Astrocyte (in vitro differentiated cells and primary cell): ENCODE measurements at regions not wholly inside any gene's neighbourhood (a gene's known extent, or its start where the extent isn't known, plus 50 kb on each side); places are given as distances from the start of the nearest gene placed in this dataset.

Source experiments
- DNase-seq: peaks from one replicate; pipeline ENCODE4 v3.0.0-alpha.2; 2010; ENCODE audit warnings: low read depth
- FAIRE-seq: peaks from 2 replicates; lab custom pipeline; 2011; peaks lifted over from hg19 to GRCh38; lab: Jason Lieb, UNC
- H2AFZ ChIP-seq: 2 replicates; pipeline ENCODE4 v1.6.0; 2012; ENCODE audit warnings: low read depth, low read length, inconsistent platforms
- H3K27ac ChIP-seq: 2 replicates; pipeline ENCODE4 v1.5.1; 2011; ENCODE audit warnings: low read depth, low read length, inconsistent platforms
- H3K27me3 ChIP-seq: 2 replicates; pipeline ENCODE4 v1.6.0; 2011; ENCODE audit warnings: low read length, inconsistent platforms; ENCODE audit not compliant: insufficient read depth
- H3K36me3 ChIP-seq: 2 replicates; pipeline ENCODE4 v1.5.1; 2011; ENCODE audit warnings: low read length, inconsistent platforms; ENCODE audit not compliant: insufficient read depth
- H3K4me1 ChIP-seq: 2 replicates; pipeline ENCODE4 v1.5.1; 2011; ENCODE audit warnings: low read length, inconsistent platforms; ENCODE audit not compliant: insufficient read depth
- H3K4me2 ChIP-seq: 2 replicates; pipeline ENCODE4 v1.6.0; 2012; ENCODE audit warnings: low read length, inconsistent platforms
- H3K4me3 ChIP-seq: 2 replicates; pipeline ENCODE4 v1.5.1; 2011; ENCODE audit warnings: low read depth, mild to moderate bottlenecking, low read length, inconsistent platforms; ENCODE audit not compliant: insufficient read depth
- H3K79me2 ChIP-seq: 2 replicates; pipeline ENCODE4 v1.6.0; 2012; ENCODE audit warnings: mild to moderate bottlenecking, low read length, inconsistent platforms; ENCODE audit not compliant: insufficient read depth
- H3K9ac ChIP-seq: 2 replicates; pipeline ENCODE4 v1.6.0; 2012; ENCODE audit warnings: mild to moderate bottlenecking, low read length, inconsistent platforms
- H3K9me3 ChIP-seq: 2 replicates; pipeline ENCODE4 v1.5.1; 2012; ENCODE audit warnings: low read depth, mild to moderate bottlenecking, low read length, inconsistent platforms; ENCODE audit not compliant: insufficient read depth
- H4K20me1 ChIP-seq: 2 replicates; pipeline ENCODE4 v1.6.0; 2012; ENCODE audit warnings: low read length, inconsistent platforms; ENCODE audit not compliant: insufficient read depth
- H3K27ac Mint-ChIP-seq: one replicate; pipeline ENCODE4 v1.8.0; 2021; ENCODE audit warnings: mild to moderate bottlenecking, mixed read lengths; ENCODE audit not compliant: unreplicated experiment
- H3K27me3 Mint-ChIP-seq: one replicate; pipeline ENCODE4 v1.8.0; 2021; ENCODE audit warnings: low read depth, mixed read lengths; ENCODE audit not compliant: unreplicated experiment
- H3K36me3 Mint-ChIP-seq: one replicate; pipeline ENCODE4 v1.8.0; 2021; ENCODE audit warnings: low read depth, mixed read lengths; ENCODE audit not compliant: unreplicated experiment
- H3K4me1 Mint-ChIP-seq: one replicate; pipeline ENCODE4 v1.8.0; 2021; ENCODE audit warnings: low read depth, mixed read lengths; ENCODE audit not compliant: unreplicated experiment
- H3K4me3 Mint-ChIP-seq: one replicate; pipeline ENCODE4 v1.8.0; 2021; ENCODE audit warnings: mild to moderate bottlenecking, moderate library complexity, mixed read lengths; ENCODE audit not compliant: unreplicated experiment
- H3K9me3 Mint-ChIP-seq: one replicate; pipeline ENCODE4 v1.8.0; 2021; ENCODE audit warnings: mild to moderate bottlenecking, mixed read lengths; ENCODE audit not compliant: unreplicated experiment
- CTCF ChIP-seq: IDR thresholded peaks from 2 replicates; pipeline ENCODE4 v1.5.1; 2011; ENCODE audit warnings: low read depth, mild to moderate bottlenecking, inconsistent platforms, low read length, moderate library complexity; ENCODE audit not compliant: insufficient read depth
- EZH2 ChIP-seq: IDR thresholded peaks from 2 replicates; pipeline ENCODE4 v1.6.1; 2012; ENCODE audit warnings: mild to moderate bottlenecking, low read length, inconsistent platforms; ENCODE audit not compliant: insufficient read depth

DNA sequence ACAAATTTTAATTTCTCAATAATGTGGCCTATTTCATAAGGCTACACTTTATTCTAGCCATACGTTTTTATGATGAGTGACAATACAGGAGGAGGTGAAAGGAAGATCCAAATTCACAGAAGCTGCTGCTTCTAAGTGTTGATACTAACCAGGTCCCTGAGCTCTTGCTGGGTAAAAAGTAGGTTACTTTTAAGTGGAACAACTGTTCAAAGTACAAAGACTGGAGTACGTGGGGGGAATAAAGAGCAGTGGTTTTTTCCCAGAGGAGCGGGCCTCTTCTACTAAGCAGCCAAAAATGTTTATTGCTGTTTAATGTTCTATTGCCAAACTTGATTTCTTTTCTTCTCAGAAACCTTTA lies 301.8 kb downstream of the AEBP2 start:
- H3K9me3 ChIP-seq: no peaks in the 10 kb centered on the region
- H3K36me3 Mint-ChIP-seq: no peaks in the 10 kb centered on the region
- DNase-seq: no peak
- no peak overlapping the region for H3K27ac Mint-ChIP-seq
- H3K27ac ChIP-seq: no peak overlapping the region
- H3K4me2 ChIP-seq: no peak overlapping the region
- no peaks in the 10 kb centered on the region for H3K27me3 ChIP-seq
- H3K9me3 Mint-ChIP-seq: no peaks in the 10 kb centered on the region
- no peak for FAIRE-seq
- no peaks in the 10 kb centered on the region for H3K79me2 ChIP-seq
- no peaks in the 10 kb centered on the region for H3K4me1 Mint-ChIP-seq
- no peak overlapping the region for H3K4me3 ChIP-seq
- TF ChIP-seq EZH2: no peak
- no peak for TF ChIP-seq CTCF
- H4K20me1 ChIP-seq: no peaks in the 10 kb centered on the region
- H3K36me3 ChIP-seq: no peaks in the 10 kb centered on the region
- peaks cover 2% of the 10 kb centered on the region for H3K27me3 Mint-ChIP-seq
- no peak overlapping the region for H3K4me3 Mint-ChIP-seq
- H2AFZ ChIP-seq: no peak overlapping the region
- H3K9ac ChIP-seq: no peak overlapping the region
- H3K4me1 ChIP-seq: peaks cover 7% of the 10 kb centered on the region

DNA sequence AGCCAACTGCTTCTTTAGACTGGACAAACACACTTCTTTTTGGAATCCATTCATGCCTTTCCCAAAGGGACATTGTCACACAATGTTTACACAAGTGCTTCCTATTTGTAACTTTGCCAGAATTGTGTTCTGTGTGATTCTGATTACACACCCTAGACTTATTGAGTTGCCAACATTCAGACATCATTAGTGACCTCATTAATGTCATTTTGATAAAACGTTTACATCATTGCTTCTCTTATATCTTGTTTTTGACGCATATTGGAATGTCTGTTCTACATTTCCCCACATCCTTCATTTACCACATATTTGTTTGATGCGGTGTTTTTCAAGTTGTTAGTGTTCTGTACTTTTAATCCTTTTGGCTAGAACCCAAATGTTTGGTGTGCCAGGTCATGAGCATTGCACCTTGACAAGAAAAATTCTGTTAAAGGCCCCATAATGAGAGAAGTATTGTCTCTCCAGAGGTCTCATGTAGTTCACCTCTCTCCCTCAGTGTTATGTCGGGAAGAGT lies 305.5 kb downstream of the AEBP2 start:
- Histone ChIP-seq H3K9ac (no peak overlapping the region), H3K79me2 (no peaks in the 10 kb centered on the region), H3K27me3 (no peaks in the 10 kb centered on the region), H2AFZ (no peak overlapping the region), H4K20me1 (no peaks in the 10 kb centered on the region), H3K4me2 (peak overlapping the region; percentile 2), H3K36me3 (no peaks in the 10 kb centered on the region), H3K27ac (peak overlapping the region; percentile 34), H3K4me1 (peaks cover 7% of the 10 kb centered on the region), H3K9me3 (no peaks in the 10 kb centered on the region), H3K4me3 (no peak overlapping the region)
- DNase-seq: peak; percentile 94
- TF ChIP-seq EZH2 (no peak), CTCF (no peak)
- Mint-ChIP-seq H3K9me3 (no peaks in the 10 kb centered on the region), H3K27ac (no peak overlapping the region), H3K27me3 (peaks cover 2% of the 10 kb centered on the region), H3K4me3 (no peak overlapping the region), H3K4me1 (no peaks in the 10 kb centered on the region), H3K36me3 (no peaks in the 10 kb centered on the region)
- peak; percentile 73 for FAIRE-seq

- peaks cover 7% of the 10 kb centered on the region for H3K4me1 ChIP-seq
- H3K9me3 Mint-ChIP-seq: no peaks in the 10 kb centered on the region
- H2AFZ ChIP-seq: no peak overlapping the region
- peaks cover 2% of the 10 kb centered on the region for H3K27me3 Mint-ChIP-seq
- no peaks in the 10 kb centered on the region for H3K4me1 Mint-ChIP-seq
- H3K9ac ChIP-seq: no peak overlapping the region
- H4K20me1 ChIP-seq: no peaks in the 10 kb centered on the region
- H3K4me3 Mint-ChIP-seq: no peak overlapping the region
- FAIRE-seq: no peak
- H3K79me2 ChIP-seq: no peaks in the 10 kb centered on the region
- H3K27ac Mint-ChIP-seq: no peak overlapping the region
- TF ChIP-seq EZH2 (no peak), CTCF (no peak)
- no peaks in the 10 kb centered on the region for H3K27me3 ChIP-seq
- no peaks in the 10 kb centered on the region for H3K9me3 ChIP-seq
- no peaks in the 10 kb centered on the region for H3K36me3 ChIP-seq
- H3K36me3 Mint-ChIP-seq: no peaks in the 10 kb centered on the region
- no peak overlapping the region for H3K4me2 ChIP-seq
- H3K4me3 ChIP-seq: no peak overlapping the region
- H3K27ac ChIP-seq: no peak overlapping the region
- no peak for DNase-seq
Observed at GRCh38 chr12:19746471-19746870, 307.2 kb downstream of the AEBP2 start.
